SK-N-SH (cell line): ENCODE measurements at regions not wholly inside any gene's neighbourhood (a gene's known extent, or its start where the extent isn't known, plus 50 kb on each side); places are given as distances from the start of the nearest gene placed in this dataset.

Source experiments
- CTCF ChIA-PET: fragments of 300-600, 350-600 bp; formaldehyde crosslinking; extraction: SDS; loops from one replicate; lab custom pipeline; 2021; lab: Yijun Ruan, JAX
- POLR2A ChIA-PET: fragments of 350-600 bp; sonication (Branson Sonifier 250); formaldehyde crosslinking; extraction: SDS; loops from one replicate; lab custom pipeline; 2020; ENCODE audit warnings: antibody characterized with exemption, inconsistent platforms; lab: Yijun Ruan, JAX
- DNase-seq: peaks from one replicate; pipeline ENCODE4 v3.0.0; 2012
- H2AFZ ChIP-seq: fragments of 200-600 bp; sonication (generic); 2 replicates; pipeline ENCODE4 v1.8.1; 2016; ENCODE audit warnings: antibody characterized with exemption, mild to moderate bottlenecking, low read depth
- H3F3A ChIP-seq: fragments of 200-600 bp; sonication (generic); replicated peaks from 2 replicates; pipeline ENCODE3; 2016; ENCODE audit warnings: antibody characterized with exemption, mild to moderate bottlenecking; ENCODE audit not compliant: insufficient read depth
- H3K27ac ChIP-seq, 2 experiments: fragments of 200-500 bp in 1 of 2; fragments of 200-600 bp in 1 of 2; sonication (Bioruptor generic) in 1 of 2; sonication (generic), shearing (Covaris generic) in 1 of 2; 2 replicates each; pipeline versions ENCODE4 v1.5.1 to v1.6.1; 2014 to 2016; ENCODE audit warnings: low read depth in 2 of 2, inconsistent platforms in 1 of 2, low read length in 1 of 2, mild to moderate bottlenecking in 1 of 2, mixed read lengths in 1 of 2
- H3K27me3 ChIP-seq: fragments of 200-600 bp; sonication (generic), shearing (Covaris generic); 2 replicates; pipeline ENCODE4 v1.6.1; 2016; ENCODE audit warnings: mixed run types; ENCODE audit not compliant: insufficient read depth
- H3K36me3 ChIP-seq, 2 experiments: fragments of 200-500 bp in 1 of 2; fragments of 200-600 bp in 1 of 2; sonication (Bioruptor generic) in 1 of 2; sonication (generic) in 1 of 2; replicated peaks in 1 of 2; 2 replicates each; pipeline versions ENCODE3 to v1.5.1; 2014 to 2016; ENCODE audit warnings: low read length in 1 of 2, mild to moderate bottlenecking in 1 of 2; ENCODE audit not compliant: insufficient read depth in 2 of 2, control insufficient read depth in 1 of 2
- H3K4me1 ChIP-seq, 2 experiments: fragments of 200-500 bp in 1 of 2; fragments of 200-600 bp in 1 of 2; sonication (Bioruptor generic) in 1 of 2; sonication (generic), shearing (Covaris generic) in 1 of 2; 2 replicates each; pipeline versions ENCODE4 v1.5.1 to v1.6.1; 2014 to 2016; ENCODE audit warnings: low read depth in 1 of 2, low read length in 1 of 2, mixed run types in 1 of 2; ENCODE audit not compliant: insufficient read depth in 2 of 2, control insufficient read depth in 1 of 2
- H3K4me2 ChIP-seq: fragments of 200-600 bp; sonication (generic), shearing (Covaris generic); 2 replicates; pipeline ENCODE4 v1.6.1; 2017; ENCODE audit warnings: mixed run types
- H3K4me3 ChIP-seq, 2 experiments: fragments of 200-500 bp in 1 of 2; fragments of 200-600 bp in 1 of 2; sonication (Bioruptor generic) in 1 of 2; sonication (generic), shearing (Covaris generic) in 1 of 2; 2 replicates each; pipeline versions ENCODE4 v1.5.1 to v1.8.1; 2014 to 2016; ENCODE audit warnings: low read depth in 2 of 2, inconsistent platforms in 1 of 2, low read length in 1 of 2, mild to moderate bottlenecking in 1 of 2, mixed read lengths in 1 of 2, moderate library complexity in 1 of 2
- H3K79me2 ChIP-seq: fragments of 200-600 bp; sonication (generic); 2 replicates; pipeline ENCODE4 v1.8.1; 2017; ENCODE audit warnings: mild to moderate bottlenecking; ENCODE audit not compliant: insufficient read depth
- H3K9ac ChIP-seq: fragments of 200-600 bp; sonication (generic); 2 replicates; pipeline ENCODE4 v1.6.1; 2017; ENCODE audit warnings: mixed run types
- H3K9me2 ChIP-seq: fragments of 200-600 bp; sonication (generic); 2 replicates; pipeline ENCODE4 v1.6.1; 2017; ENCODE audit warnings: mixed run types
- H3K9me3 ChIP-seq: fragments of 200-600 bp; sonication (generic); 2 replicates; pipeline ENCODE4 v1.6.1; 2017; ENCODE audit warnings: mixed run types, mild to moderate bottlenecking, moderate library complexity
- H4K20me1 ChIP-seq: fragments of 200-600 bp; sonication (generic); 2 replicates; pipeline ENCODE4 v1.6.1; 2017; ENCODE audit warnings: mild to moderate bottlenecking, mixed run types; ENCODE audit not compliant: insufficient read depth
- CTCF ChIP-seq: fragments of 200-600 bp; sonication (generic); IDR thresholded peaks from 2 replicates; pipeline ENCODE4 v1.6.1; 2017; ENCODE audit warnings: antibody characterized with exemption, mild to moderate bottlenecking, moderate library complexity
- EP300 ChIP-seq, 2 experiments: IDR thresholded peaks; 2 replicates each; pipeline versions ENCODE4 v1.4.0 to v1.6.1; 2012; ENCODE audit warnings: borderline replicate concordance in 1 of 2, low read depth in 1 of 2, low read length in 1 of 2
- FOSL2 ChIP-seq: IDR thresholded peaks from 2 replicates; pipeline ENCODE4 v1.4.0; 2012; ENCODE audit warnings: low read depth, mild to moderate bottlenecking, moderate library complexity, borderline replicate concordance
- FOXJ3 ChIP-seq: sonication (generic); formaldehyde crosslinking; IDR thresholded peaks from 2 replicates; pipeline ENCODE4 v1.5.1; 2020; ENCODE audit warnings: mild to moderate bottlenecking, missing genetic modification reagents
- GABPA ChIP-seq: IDR thresholded peaks from 2 replicates; pipeline ENCODE4 v1.4.0; 2012; ENCODE audit warnings: low read depth, mild to moderate bottlenecking
- IRF3 ChIP-seq: fragments of 150-350 bp; IDR thresholded peaks from 2 replicates; pipeline ENCODE4 v1.6.1; 2016; ENCODE audit warnings: mild to moderate bottlenecking, low read depth, low read length
- MAX ChIP-seq: IDR thresholded peaks from 2 replicates; pipeline ENCODE4 v1.4.0; 2012; ENCODE audit warnings: low read depth
- NFIC ChIP-seq: IDR thresholded peaks from 2 replicates; pipeline ENCODE4 v1.4.0; 2012; ENCODE audit warnings: borderline replicate concordance
- NRF1 ChIP-seq: IDR thresholded peaks from 2 replicates; pipeline ENCODE4 v1.6.1; 2012; ENCODE audit warnings: low read depth, mild to moderate bottlenecking, low read length
- POLR2AphosphoS5 ChIP-seq: IDR thresholded peaks from 2 replicates; pipeline ENCODE4 v1.6.1; 2012; ENCODE audit warnings: low read depth, low read length
- SMC3 ChIP-seq: IDR thresholded peaks from 2 replicates; pipeline ENCODE4 v1.6.1; 2012; ENCODE audit warnings: low read depth, low read length, improper control_type of control experiment
- USF1 ChIP-seq: IDR thresholded peaks from 2 replicates; pipeline ENCODE4 v1.4.0; 2012; ENCODE audit warnings: low read depth, borderline replicate concordance
- USF2 ChIP-seq: fragments of 150-350 bp; IDR thresholded peaks from 2 replicates; pipeline ENCODE4 v1.6.1; 2017; ENCODE audit warnings: antibody characterized with exemption, low read length, low read depth, borderline replicate concordance
- YY1 ChIP-seq: IDR thresholded peaks from 2 replicates; pipeline ENCODE4 v1.4.0; 2012; ENCODE audit warnings: low read depth, mild to moderate bottlenecking
- ZBTB33 ChIP-seq: IDR thresholded peaks from 2 replicates; pipeline ENCODE4 v1.4.0; 2012; ENCODE audit warnings: low read depth, borderline replicate concordance
- WGBS: methylation state at CpG from one replicate; pipeline ENCODE4 v1.1.6; 2017; ENCODE audit warnings: low lambda C conversion rate; 5-methylcytosine and 5-hydroxymethylcytosine counted together

GRCh38 chr4:96264941-96265463, 425.1 kb downstream of the PDHA2 start:
- CTCF ChIA-PET = no interaction called here
- 82% methylated on average over 2 of the region's 2 CpGs for WGBS
- no peaks in the 10 kb centered on the region for H3K9me2 ChIP-seq
- no peaks in the 10 kb centered on the region for H3K36me3 ChIP-seq
- no peak overlapping the region for H3K4me2 ChIP-seq
- no peak overlapping the region for H3K4me3 ChIP-seq
- no peaks in the 10 kb centered on the region for H3K4me1 ChIP-seq
- H3K27me3 ChIP-seq = no peaks in the 10 kb centered on the region
- H2AFZ ChIP-seq = no peak overlapping the region
- POLR2A ChIA-PET = no interaction called here
- no peaks in the 10 kb centered on the region for H3K9me3 ChIP-seq
- no peak overlapping the region for H3K9ac ChIP-seq
- H4K20me1 ChIP-seq = no peaks in the 10 kb centered on the region
- no peak overlapping the region for H3K27ac ChIP-seq
- H3F3A ChIP-seq = no peaks in the 10 kb centered on the region
- TF ChIP-seq USF2 = no peak
- TF ChIP-seq MAX = no peak
- no peak for TF ChIP-seq NRF1
- DNase-seq = no peak
- H3K79me2 ChIP-seq = no peaks in the 10 kb centered on the region

GRCh38 chr4:96293806-96294205, 453.9 kb downstream of the PDHA2 start:
- CTCF ChIA-PET = interaction anchor here (1.1 kb wide), 1 partner anchor 61 kb away, joined by 3 read pairs; no protein-coding TSS in a partner anchor
- Histone ChIP-seq H3K4me1 (peaks cover 0 to 8% of the 10 kb centered on the region in 2 experiments; a peak in 1 of 4 replicates), H3F3A (no peaks in the 10 kb centered on the region), H3K9ac (no peak overlapping the region), H3K36me3 (no peaks in the 10 kb centered on the region), H3K9me2 (0 out of 2 replicates have a peak, but pooled peaks cover 3% of the 10 kb centered on the region), H3K27me3 (no peaks in the 10 kb centered on the region), H3K79me2 (no peaks in the 10 kb centered on the region), H3K4me2 (no peak overlapping the region), H3K9me3 (no peaks in the 10 kb centered on the region), H4K20me1 (no peaks in the 10 kb centered on the region), H3K27ac (no peak overlapping the region), H3K4me3 (no peak overlapping the region), H2AFZ (no peak overlapping the region)
- POLR2A ChIA-PET = no interaction called here
- TF ChIP-seq SMC3 (no peak), FOXJ3 (CRISPR knock-in tag) (no peak), MAX (no peak), GABPA (no peak), NRF1 (no peak), IRF3 (no peak), CTCF (no peak), NFIC (no peak), USF2 (no peak), USF1 (no peak), ZBTB33 (no peak), FOSL2 (no peak), POLR2AphosphoS5 (no peak), EP300 (IDR thresholded peaks at IDR 0.05; ENCODE audit: borderline replicate concordance in 1 of 2, low read depth in 1 of 2, low read length in 1 of 2) (no peak), YY1 (no peak)
- DNase-seq = no peak
- WGBS = 62% methylated on average over 5 of the region's 5 CpGs
